Esophagus muscularis mucosa (tissue), 3 donors: ENCODE measurements at regions not wholly inside any gene's neighbourhood (a gene's known extent, or its start where the extent isn't known, plus 50 kb on each side); places are given as distances from the start of the nearest gene placed in this dataset.

Experiments
- CTCF ChIP-seq, 3 experiments: fragments of 200-600 bp in 2 of 3; fragments of 450-650 bp in 1 of 3; sonication (generic) in 2 of 3; IDR thresholded peaks; one replicate each; pipeline ENCODE4 v1.5.1; 2017 to 2019; ENCODE audit warnings: antibody characterized with exemption in 3 of 3, mild to moderate bottlenecking in 2 of 3, moderate library complexity in 1 of 3
- POLR2A ChIP-seq: fragments of 450-650 bp; IDR thresholded peaks from one replicate; pipeline ENCODE4 v1.6.1; 2017; ENCODE audit warnings: antibody characterized with exemption, moderate library complexity, mild to moderate bottlenecking, low read depth
- POLR2AphosphoS5 ChIP-seq, 2 donors: sonication (generic); formaldehyde crosslinking; IDR thresholded peaks; one replicate each; pipeline ENCODE4 v1.6.1; 2017; ENCODE audit warnings: antibody characterized with exemption in 2 of 2

GRCh38 chr3:90040554-90040953, 933.1 kb downstream of the EPHA3 start:
- TF ChIP-seq CTCF (IDR thresholded peaks at IDR 0.05) (no peak), POLR2A (no peak), POLR2AphosphoS5 (IDR thresholded peaks at IDR 0.05) (no peak)
